GM19397 (cell line): ENCODE measurements at regions not wholly inside any gene's neighbourhood (a gene's known extent, or its start where the extent isn't known, plus 50 kb on each side); places are given as distances from the start of the nearest gene placed in this dataset.
"Not testable (repeated sequence)": the region's sequence is repeated elsewhere in the genome, so short reads cannot be mapped to it uniquely, and the experiment has no call there.

ENCODE experiments used
- ATAC-seq: cut with Tn5 transposase; IDR thresholded peaks from one replicate; pipeline ENCODE4 v1.9.1; 2021; ENCODE audit warnings: mild to moderate bottlenecking, moderate library complexity; ENCODE audit not compliant: unreplicated experiment

DNA sequence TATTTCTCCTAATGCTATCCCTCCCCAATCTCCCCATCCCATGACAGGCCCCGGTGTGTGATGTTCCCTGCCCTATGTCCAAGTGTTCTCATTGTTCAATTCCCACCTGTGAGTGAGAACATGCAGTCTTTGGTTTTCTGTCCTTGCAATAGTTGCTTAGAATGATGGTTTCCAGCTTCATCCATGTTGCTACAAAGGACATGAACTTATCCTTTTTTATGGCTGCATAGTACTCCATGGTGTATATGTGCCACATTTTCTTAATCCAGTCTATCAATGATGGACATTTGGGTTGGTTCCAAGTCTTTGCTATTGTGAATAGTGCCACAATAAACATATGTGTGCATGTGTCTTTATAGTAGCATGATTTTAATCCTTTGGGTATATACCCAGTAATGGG lies 51.3 kb upstream of the RIOK2 start:
- not testable (repeated sequence) for ATAC-seq

- ATAC-seq = no peak
These were observed 59.3 kb upstream of the RIOK2 start for GRCh38 chr5:97242341-97242740.

DNA sequence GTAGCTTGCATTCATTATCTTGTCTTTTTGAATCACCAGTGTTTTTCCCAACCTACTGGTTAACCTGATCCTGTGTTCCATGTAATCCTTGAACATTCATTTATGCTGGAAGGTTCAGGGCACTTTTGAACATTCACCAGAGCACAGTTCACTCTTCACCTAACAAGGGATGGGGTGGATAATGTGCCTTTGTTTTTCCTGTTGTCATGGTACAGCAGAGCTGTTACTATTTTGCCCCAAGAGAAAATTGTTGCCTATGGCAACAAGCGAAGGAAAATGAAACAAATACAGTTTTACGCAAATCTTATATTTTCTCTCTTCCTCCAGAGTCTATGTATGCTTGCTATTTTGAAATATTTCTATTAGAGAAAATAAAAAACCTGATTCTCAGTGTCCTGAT lies 60.3 kb upstream of the RIOK2 start:
- ATAC-seq = no peak

DNA sequence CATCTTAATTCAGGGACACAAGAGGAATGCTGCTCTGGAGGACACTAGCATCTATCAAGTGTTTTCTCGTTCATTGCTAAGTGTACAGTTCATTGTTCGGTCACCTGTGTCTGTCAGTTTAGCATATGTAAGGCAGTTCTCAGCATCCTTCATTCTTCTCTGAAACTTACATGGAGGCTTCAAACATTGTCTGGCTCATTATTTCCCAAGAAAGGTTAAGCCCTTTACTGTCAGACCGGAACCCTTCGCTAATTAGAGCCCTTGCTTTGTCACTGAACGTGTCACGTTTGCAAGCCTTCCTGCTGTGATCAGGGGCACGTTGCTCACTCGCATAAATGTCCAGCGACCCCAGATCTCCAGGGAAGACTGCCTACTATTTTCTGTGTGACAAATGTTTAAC lies 62.3 kb upstream of the RIOK2 start:
- ATAC-seq = no peak

- no peak for ATAC-seq
These were observed 67.1 kb upstream of the RIOK2 start for GRCh38 chr5:97250113-97250512.

DNA sequence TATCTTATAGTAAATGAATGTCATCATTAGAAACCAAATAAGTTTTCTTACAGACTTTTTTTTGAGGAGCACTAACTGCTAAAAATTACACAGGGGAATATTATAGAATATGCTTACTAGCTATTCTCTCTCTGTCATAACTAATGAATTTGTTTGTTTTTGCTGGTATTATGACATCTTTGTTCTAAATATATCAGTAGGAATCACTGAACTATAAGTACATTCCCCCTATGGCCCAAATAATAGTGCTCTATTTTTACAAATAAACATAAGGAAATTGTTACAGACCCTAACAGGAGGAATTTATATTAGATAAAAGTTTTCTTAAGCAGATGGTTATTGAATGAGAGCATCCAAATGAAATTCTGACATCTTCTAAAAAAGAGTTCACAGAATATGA lies 83.0 kb upstream of the RIOK2 start:
- ATAC-seq = no peak

GRCh38 chr5:97266576-97266975 lies 83.5 kb upstream of the RIOK2 start:
- ATAC-seq = no peak

DNA sequence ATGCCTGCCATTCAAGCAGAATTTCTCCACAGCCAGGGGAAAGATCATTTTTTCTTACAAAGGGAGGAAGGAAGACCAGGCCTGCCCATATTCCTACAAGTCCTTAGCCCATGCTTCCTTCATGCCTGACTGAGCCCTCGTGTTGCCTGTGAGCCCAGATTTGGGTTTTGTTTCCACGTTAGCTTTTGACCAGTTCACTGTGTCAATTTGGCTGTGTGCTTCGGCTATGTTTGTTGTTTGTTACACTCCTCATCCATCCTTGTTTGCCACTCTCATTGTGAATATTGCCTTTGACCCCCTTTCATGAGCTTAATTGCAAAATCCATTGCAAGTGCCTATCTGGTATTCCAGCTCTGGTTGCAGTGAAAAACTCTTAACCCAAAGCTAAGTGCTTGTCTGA lies 84.7 kb upstream of the RIOK2 start:
- no peak for ATAC-seq

DNA sequence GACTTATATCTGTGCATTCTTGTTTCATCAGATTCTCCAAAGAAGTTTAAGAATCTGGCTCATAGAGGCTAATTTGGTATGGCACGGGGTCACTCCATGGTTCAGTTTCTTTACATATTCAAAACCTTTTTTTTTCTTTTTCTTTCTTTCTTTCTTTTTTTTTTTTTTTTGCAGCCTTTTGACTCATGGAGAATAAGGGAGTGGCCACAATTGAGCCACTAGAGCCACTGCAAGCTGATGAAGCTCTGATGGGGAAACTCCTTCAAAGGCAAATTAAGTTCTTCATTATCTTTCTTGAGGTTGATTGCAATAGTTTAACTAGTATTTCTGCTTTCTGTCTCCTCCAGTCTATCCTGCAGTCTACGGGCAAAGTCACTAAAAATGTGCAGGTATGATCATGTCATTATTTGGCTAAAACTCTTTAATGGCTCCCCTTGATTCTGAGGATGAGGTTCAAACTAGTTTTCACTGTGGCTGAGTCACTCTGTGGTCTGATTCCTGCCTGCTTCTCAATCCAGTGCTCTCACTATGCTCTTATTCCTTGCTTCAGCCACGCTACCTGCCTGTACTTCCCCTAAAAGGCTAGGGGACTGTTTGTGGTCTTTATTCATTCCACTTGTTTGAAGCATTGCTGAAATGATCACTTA lies 93.5 kb upstream of the RIOK2 start:
- ATAC-seq = no peak

GRCh38 chr5:97281257-97281656 lies 98.2 kb upstream of the RIOK2 start:
- ATAC-seq = no peak

- peak; percentile 93 for ATAC-seq
These were observed 114.1 kb upstream of the RIOK2 start for GRCh38 chr5:97297063-97297703.

DNA sequence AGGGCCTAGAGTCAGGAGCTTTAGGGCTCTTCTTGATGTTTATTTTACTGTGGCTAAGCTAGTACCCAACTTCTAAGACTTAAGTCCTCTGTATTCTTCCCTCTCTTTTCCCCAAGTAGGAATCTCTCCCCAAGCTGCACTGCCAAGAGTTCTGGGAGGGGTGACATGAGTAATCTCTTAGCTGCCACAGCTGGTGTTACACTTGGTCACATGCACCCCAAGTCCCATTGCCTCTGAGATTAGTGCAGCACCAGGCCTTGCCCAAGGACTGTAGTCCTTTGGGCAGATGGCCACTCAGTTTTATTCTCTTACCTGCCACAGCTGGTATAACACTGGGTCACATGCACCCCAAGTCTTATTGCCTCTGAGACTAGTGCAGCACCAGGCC lies 114.7 kb upstream of the RIOK2 start:
- peak; percentile 28 for ATAC-seq

DNA sequence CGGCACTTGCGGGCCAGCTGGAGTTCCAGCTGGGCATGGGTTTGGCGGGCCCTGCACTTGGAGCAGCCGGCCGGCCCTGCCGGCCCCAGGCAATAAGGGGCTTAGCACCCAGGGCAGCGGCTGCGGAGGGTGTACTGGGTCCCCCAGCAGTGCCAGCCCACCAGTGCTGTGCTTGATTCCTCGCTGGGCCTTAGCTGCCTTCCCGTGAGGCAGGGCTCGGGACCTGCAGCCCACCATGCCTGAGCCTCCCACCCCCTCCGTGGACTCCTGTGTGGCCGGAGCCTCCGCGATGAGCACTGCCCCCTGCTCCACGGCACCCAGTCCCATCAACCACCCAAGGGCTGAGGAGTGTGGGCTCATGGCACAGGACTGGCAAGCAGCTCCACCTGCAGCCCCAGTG lies 118.1 kb upstream of the RIOK2 start:
- ATAC-seq = not testable (repeated sequence)

DNA sequence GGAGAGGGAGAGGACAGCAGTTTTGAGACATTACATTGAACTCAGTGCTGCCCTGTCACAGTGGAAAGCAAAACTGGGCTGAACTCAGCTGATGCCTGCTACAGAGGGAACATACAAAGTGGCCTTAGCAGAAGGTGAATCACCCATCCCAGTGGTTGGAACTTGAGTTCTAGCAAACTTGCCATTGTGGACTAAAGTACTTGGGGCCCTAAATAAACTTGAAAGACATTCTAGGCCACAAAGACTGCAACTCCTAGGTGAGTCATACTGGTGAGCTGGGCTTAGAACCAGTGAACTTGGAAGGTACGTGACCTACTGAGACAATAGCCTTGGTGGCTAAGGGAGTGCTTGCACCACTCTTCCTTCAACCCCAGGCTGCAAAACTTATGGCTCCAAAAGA lies 155.7 kb upstream of the RIOK2 start:
- no peak for ATAC-seq

GRCh38 chr5:97355775-97356174 lies 172.7 kb upstream of the RIOK2 start:
- peak; percentile 98 for ATAC-seq

DNA sequence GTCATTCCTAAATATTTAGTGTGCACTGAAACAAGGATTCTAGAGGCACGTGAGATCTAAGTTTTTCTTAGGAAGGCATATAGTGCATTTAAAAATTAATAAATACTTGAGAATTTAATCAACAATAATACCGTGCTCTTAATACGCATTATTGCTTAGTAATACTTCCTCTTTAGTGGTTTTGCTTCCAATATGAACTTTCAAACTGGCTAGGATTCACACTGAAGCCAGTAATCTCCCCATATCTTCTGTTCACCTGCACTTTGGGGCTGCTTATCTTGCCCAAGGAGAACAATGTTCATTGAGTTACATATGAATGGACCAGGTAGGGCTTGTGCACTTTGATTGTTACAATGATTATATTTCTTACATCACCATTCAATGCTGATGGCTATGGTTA lies 180.5 kb upstream of the RIOK2 start:
- ATAC-seq = no peak

- no peak for ATAC-seq
These were observed 181.7 kb upstream of the RIOK2 start for GRCh38 chr5:97364731-97365130.

DNA sequence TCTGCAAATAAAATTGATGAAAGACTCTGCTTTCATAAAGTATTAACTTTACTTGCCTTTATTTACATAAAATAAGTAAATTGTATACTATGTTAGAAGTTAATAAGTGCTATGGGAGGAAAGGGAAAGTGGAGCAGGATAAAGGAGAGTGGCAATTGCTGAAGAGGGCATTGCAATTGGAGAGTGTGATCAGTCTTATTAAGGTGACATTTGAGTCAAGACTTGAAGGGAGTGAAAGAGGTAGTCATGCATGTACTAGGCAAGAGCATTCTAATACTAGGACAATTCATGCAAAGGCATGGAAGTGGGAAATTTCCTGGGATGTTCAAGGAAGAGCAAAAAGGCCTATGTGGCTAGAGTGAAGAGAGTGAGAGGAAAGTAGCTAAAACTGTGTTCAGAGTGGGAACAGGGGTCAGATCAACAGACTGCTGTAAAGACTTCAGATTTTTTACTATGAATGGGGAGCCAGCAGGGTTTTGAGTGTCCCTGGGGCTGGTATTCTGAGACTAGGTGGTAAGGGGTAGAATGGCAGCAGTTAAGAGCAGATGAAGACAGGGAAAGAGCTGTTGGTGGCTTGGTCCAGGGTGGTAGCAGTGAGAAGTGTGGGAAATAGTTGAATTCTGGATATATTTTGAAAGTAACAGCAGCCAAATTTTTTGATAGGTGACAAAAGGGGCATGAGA lies 182.3 kb upstream of the RIOK2 start:
- no peak for ATAC-seq

GRCh38 chr5:97365918-97366317 lies 182.9 kb upstream of the RIOK2 start:
- no peak for ATAC-seq

GRCh38 chr5:97375959-97376358 lies 192.9 kb upstream of the RIOK2 start:
- no peak for ATAC-seq

DNA sequence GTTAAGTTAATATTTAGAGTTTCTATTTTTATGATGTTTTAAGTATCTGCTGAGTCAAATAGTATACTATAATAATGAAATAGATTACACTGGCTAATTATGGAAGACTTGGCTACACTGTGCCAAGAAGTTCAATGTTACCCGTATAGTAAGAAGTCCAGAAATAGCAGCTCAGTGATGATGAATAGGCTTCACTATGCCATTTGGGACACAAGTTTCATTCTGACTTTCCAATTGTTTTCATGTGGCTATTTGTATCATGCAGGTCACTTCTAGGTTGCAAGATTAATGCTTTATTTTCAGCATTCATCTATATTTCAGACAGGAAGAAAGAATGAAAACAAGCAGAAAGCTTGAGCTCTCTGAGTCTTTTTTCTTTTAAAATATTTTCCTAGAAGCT lies 194.5 kb upstream of the RIOK2 start:
- no peak for ATAC-seq

DNA sequence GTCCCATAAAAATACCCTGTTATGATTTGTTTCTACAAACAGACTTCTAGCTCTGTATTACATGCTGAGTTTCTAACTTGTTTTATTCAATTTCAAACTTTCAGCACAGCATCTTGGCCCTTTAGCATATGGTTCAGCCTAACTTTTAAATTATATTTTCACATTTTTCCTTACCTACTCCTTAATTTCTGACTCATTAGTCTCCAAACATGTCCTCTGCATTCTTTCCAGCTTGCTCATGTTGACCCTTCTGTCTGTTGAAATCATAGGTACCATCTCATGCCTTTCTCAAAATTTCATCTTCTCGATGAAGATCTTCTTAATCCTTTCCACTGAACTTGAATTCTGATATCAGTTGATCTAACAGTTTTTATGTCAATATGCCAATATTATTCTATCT lies 200.9 kb upstream of the RIOK2 start:
- ATAC-seq = no peak
